NB4 (cell line): ENCODE measurements at regions not wholly inside any gene's neighbourhood (a gene's known extent, or its start where the extent isn't known, plus 50 kb on each side); places are given as distances from the start of the nearest gene placed in this dataset.

Experiments used
- POLR2A ChIP-seq: IDR thresholded peaks from 2 replicates; pipeline ENCODE4 v1.6.1; 2011; ENCODE audit warnings: mild to moderate bottlenecking; ENCODE audit not compliant: insufficient read length; ENCODE audit errors: extremely low read depth
- TF ChIP-seq, protein P1 (sequence below): IDR thresholded peaks from one replicate; pipeline ENCODE4 v1.5.1; 2012; ENCODE audit warnings: low read depth, low read length

- TF ChIP-seq POLR2A, result no peak
- TF ChIP-seq, protein P1, sequence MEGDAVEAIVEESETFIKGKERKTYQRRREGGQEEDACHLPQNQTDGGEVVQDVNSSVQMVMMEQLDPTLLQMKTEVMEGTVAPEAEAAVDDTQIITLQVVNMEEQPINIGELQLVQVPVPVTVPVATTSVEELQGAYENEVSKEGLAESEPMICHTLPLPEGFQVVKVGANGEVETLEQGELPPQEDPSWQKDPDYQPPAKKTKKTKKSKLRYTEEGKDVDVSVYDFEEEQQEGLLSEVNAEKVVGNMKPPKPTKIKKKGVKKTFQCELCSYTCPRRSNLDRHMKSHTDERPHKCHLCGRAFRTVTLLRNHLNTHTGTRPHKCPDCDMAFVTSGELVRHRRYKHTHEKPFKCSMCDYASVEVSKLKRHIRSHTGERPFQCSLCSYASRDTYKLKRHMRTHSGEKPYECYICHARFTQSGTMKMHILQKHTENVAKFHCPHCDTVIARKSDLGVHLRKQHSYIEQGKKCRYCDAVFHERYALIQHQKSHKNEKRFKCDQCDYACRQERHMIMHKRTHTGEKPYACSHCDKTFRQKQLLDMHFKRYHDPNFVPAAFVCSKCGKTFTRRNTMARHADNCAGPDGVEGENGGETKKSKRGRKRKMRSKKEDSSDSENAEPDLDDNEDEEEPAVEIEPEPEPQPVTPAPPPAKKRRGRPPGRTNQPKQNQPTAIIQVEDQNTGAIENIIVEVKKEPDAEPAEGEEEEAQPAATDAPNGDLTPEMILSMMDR, result no peak
Observed at GRCh38 chr4:133474501-133474900, 325.4 kb downstream of the PCDH10 start.
